Fibroblast of lung (primary cell): ENCODE measurements at regions not wholly inside any gene's neighbourhood (a gene's known extent, or its start where the extent isn't known, plus 50 kb on each side); places are given as distances from the start of the nearest gene placed in this dataset.

Experiments
- DNase-seq, 2 donors: peaks; one replicate each; pipeline versions ENCODE4 v3.0.0 to v3.0.0-alpha.2; 2010; ENCODE audit warnings: low read depth in 2 of 2
- H2AFZ ChIP-seq: 2 replicates; pipeline ENCODE4 v1.5.1; 2012; ENCODE audit warnings: low read length, control low read depth, inconsistent platforms
- H3K27ac ChIP-seq: 2 replicates; pipeline ENCODE4 v1.5.1; 2011; ENCODE audit warnings: low read length, control low read depth; ENCODE audit not compliant: insufficient read depth
- H3K27me3 ChIP-seq: 2 replicates; pipeline ENCODE4 v1.5.1; 2011; ENCODE audit warnings: mild to moderate bottlenecking, low read length; ENCODE audit not compliant: control insufficient read depth, insufficient read depth
- H3K36me3 ChIP-seq: 2 replicates; pipeline ENCODE4 v1.5.1; 2011; ENCODE audit warnings: low read length; ENCODE audit not compliant: control insufficient read depth, insufficient read depth
- H3K4me1 ChIP-seq: 2 replicates; pipeline ENCODE4 v1.5.1; 2011; ENCODE audit warnings: low read length; ENCODE audit not compliant: control insufficient read depth, insufficient read depth; ENCODE audit errors: extremely low read depth
- H3K4me2 ChIP-seq: 2 replicates; pipeline ENCODE4 v1.5.1; 2011; ENCODE audit warnings: low read length, control low read depth; ENCODE audit not compliant: insufficient read depth; ENCODE audit errors: extremely low read depth
- H3K4me3 ChIP-seq, 4 experiments: fragments of 200-600 bp in 1 of 4; sonication (generic) in 1 of 4; replicated peaks in 1 of 4; 2 replicates each; pipeline ENCODE4 v1.5.1; 2011 to 2016; ENCODE audit warnings: low read length in 4 of 4, low read depth in 3 of 4, mild to moderate bottlenecking in 3 of 4, control low read depth in 2 of 4, inconsistent platforms in 1 of 4, mixed read lengths in 1 of 4; ENCODE audit not compliant: insufficient read depth in 1 of 4; ENCODE audit errors: control extremely low read depth in 1 of 4
- H3K79me2 ChIP-seq: 2 replicates; pipeline ENCODE4 v1.5.1; 2012; ENCODE audit warnings: mild to moderate bottlenecking, low read length, inconsistent platforms; ENCODE audit not compliant: control insufficient read depth, insufficient read depth
- H3K9ac ChIP-seq: 2 replicates; pipeline ENCODE4 v1.5.1; 2011; ENCODE audit warnings: mild to moderate bottlenecking, low read length, control low read depth; ENCODE audit not compliant: insufficient read depth
- H3K9me3 ChIP-seq: 2 replicates; pipeline ENCODE4 v1.5.1; 2012; ENCODE audit warnings: low read depth, low read length; ENCODE audit not compliant: control insufficient read depth, insufficient read depth
- H4K20me1 ChIP-seq: 2 replicates; pipeline ENCODE4 v1.5.1; 2011; ENCODE audit warnings: low read length; ENCODE audit not compliant: control insufficient read depth, insufficient read depth; ENCODE audit errors: extremely low read depth
- EZH2 ChIP-seq: IDR thresholded peaks from 2 replicates; pipeline ENCODE4 v1.5.1; 2012; ENCODE audit warnings: low read length, control low read depth, mild to moderate bottlenecking; ENCODE audit errors: missing control alignments
- TF ChIP-seq, protein P1 (sequence below), 2 donors: IDR thresholded peaks in 1 of 2; conservative IDR thresholded peaks in 1 of 2; 1 replicate in 1 of 2; 2 replicates in 1 of 2; pipeline ENCODE4 v1.5.1; 2011 to 2012; ENCODE audit warnings: low read length in 2 of 2, control low read depth in 1 of 2, inconsistent platforms in 1 of 2, low read depth in 1 of 2, mild to moderate bottlenecking in 1 of 2

- Histone ChIP-seq H3K4me3 (no peak overlapping the region), H4K20me1 (no peaks in the 10 kb centered on the region), H3K9me3 (no peaks in the 10 kb centered on the region), H3K36me3 (no peaks in the 10 kb centered on the region), H3K4me1 (no peaks in the 10 kb centered on the region), H3K9ac (no peak overlapping the region), H2AFZ (no peak overlapping the region), H3K27ac (no peak overlapping the region), H3K4me2 (no peak overlapping the region), H3K27me3 (no peaks in the 10 kb centered on the region), H3K79me2 (no peaks in the 10 kb centered on the region)
- no peak for DNase-seq
- TF ChIP-seq, protein P1, sequence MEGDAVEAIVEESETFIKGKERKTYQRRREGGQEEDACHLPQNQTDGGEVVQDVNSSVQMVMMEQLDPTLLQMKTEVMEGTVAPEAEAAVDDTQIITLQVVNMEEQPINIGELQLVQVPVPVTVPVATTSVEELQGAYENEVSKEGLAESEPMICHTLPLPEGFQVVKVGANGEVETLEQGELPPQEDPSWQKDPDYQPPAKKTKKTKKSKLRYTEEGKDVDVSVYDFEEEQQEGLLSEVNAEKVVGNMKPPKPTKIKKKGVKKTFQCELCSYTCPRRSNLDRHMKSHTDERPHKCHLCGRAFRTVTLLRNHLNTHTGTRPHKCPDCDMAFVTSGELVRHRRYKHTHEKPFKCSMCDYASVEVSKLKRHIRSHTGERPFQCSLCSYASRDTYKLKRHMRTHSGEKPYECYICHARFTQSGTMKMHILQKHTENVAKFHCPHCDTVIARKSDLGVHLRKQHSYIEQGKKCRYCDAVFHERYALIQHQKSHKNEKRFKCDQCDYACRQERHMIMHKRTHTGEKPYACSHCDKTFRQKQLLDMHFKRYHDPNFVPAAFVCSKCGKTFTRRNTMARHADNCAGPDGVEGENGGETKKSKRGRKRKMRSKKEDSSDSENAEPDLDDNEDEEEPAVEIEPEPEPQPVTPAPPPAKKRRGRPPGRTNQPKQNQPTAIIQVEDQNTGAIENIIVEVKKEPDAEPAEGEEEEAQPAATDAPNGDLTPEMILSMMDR (conservative IDR thresholded peaks at IDR 0.05 in 1 of 2, IDR thresholded peaks at IDR 0.05 in 1 of 2; ENCODE audit: low read depth in 1 of 2, low read length in 2 of 2): no peak
- TF ChIP-seq EZH2: no peak
Observed at GRCh38 chr12:111169456-111169855, 199.4 kb downstream of the PHETA1 start.

DNA sequence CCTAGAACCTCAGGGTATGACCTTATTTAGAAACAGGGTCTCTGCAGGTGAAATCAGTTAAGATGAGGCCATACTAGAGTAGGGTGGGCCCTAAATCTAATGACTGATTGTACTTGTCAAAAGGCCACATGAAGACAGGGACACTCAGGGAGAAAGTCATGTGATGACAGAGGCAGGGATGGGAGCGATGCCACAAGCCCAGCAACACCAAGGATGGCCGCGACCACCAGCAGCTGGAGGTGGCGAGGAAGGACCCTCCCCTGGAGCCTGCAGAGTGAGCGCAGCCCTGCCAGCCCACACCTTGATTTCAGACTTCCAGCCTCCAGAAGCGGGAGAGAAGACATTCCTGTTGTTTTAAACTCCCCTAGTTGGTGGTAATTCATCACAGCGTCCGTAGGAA, 199.9 kb downstream of the PHETA1 start:
- no peak overlapping the region for H3K4me3 ChIP-seq
- TF ChIP-seq, protein P1 (conservative IDR thresholded peaks at IDR 0.05 in 1 of 2, IDR thresholded peaks at IDR 0.05 in 1 of 2; ENCODE audit: low read depth in 1 of 2, low read length in 2 of 2): no peak
- TF ChIP-seq EZH2: no peak
- no peaks in the 10 kb centered on the region for H3K36me3 ChIP-seq
- H3K9me3 ChIP-seq: no peaks in the 10 kb centered on the region
- H3K27me3 ChIP-seq: no peaks in the 10 kb centered on the region
- H3K9ac ChIP-seq: no peak overlapping the region
- no peak overlapping the region for H3K27ac ChIP-seq
- no peak overlapping the region for H3K4me2 ChIP-seq
- no peak overlapping the region for H2AFZ ChIP-seq
- no peaks in the 10 kb centered on the region for H3K4me1 ChIP-seq
- no peak for DNase-seq
- no peaks in the 10 kb centered on the region for H3K79me2 ChIP-seq
- H4K20me1 ChIP-seq: no peaks in the 10 kb centered on the region

DNA sequence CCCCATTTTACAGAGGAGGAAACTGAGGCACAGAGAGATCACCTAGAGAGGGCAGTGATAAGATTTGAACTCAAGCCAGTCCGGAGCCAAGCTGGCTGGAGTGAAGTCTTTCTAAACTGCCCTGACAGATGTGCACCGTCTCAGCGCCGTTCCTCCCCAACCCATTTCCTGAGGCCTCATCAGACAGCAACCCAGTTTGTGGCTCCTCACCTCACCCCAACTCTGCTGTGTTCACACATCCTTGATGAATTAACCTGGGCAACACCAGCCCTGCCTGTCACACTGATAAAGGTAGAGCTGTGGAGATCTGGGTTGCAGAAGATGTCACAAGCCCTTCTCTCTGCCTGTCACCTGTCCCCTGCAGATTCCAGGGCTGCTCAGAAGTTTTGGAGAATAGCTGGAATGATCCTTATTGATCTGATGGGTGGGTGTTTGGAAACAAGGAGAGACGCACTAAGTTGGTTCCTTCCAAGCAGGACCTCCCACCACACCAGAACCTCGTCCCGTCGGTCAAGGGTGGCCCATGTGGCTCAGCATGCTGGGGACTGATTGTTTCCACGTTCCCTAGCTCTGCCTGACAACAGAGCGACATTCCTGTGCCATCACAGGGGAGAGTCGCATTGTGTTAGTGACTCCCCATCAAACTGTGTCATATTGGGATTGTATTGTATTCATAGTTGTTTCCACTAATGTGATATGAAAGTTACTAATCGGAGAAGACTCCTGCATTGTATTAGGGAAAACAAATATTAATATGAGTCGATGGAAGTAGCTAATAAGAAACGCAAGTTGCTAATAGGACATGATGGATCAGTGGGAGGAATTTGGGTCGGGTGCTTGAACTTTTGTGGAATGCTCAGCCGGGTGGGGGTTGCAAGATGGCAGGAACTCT, 200.6 kb downstream of the PHETA1 start:
- H4K20me1 ChIP-seq: no peaks in the 10 kb centered on the region
- H3K4me1 ChIP-seq: no peaks in the 10 kb centered on the region
- no peaks in the 10 kb centered on the region for H3K27me3 ChIP-seq
- no peak overlapping the region for H3K4me2 ChIP-seq
- DNase-seq: no peak
- H2AFZ ChIP-seq: no peak overlapping the region
- TF ChIP-seq, protein P1 (conservative IDR thresholded peaks at IDR 0.05 in 1 of 2, IDR thresholded peaks at IDR 0.05 in 1 of 2; ENCODE audit: low read depth in 1 of 2, low read length in 2 of 2): no peak
- TF ChIP-seq EZH2: no peak
- H3K4me3 ChIP-seq: no peak overlapping the region
- H3K9me3 ChIP-seq: no peaks in the 10 kb centered on the region
- H3K79me2 ChIP-seq: no peaks in the 10 kb centered on the region
- H3K27ac ChIP-seq: no peak overlapping the region
- H3K9ac ChIP-seq: no peak overlapping the region
- no peaks in the 10 kb centered on the region for H3K36me3 ChIP-seq
